IPS DF 4.7 (cell line): ENCODE measurements at regions not wholly inside any gene's neighbourhood (a gene's known extent, or its start where the extent isn't known, plus 50 kb on each side); places are given as distances from the start of the nearest gene placed in this dataset.

Experiments used
- DNase-seq: peaks from one replicate; pipeline ENCODE4 v3.0.0-alpha.2; 2013; ENCODE audit warnings: low spot score; ENCODE audit errors: extremely low read depth

GRCh38 chr20:40925829-40926510 is 102.7 kb upstream of the TOP1 start:
- DNase-seq = no peak

- no peak for DNase-seq
These were observed 101.7 kb upstream of the TOP1 start for GRCh38 chr20:40926928-40927327.

- DNase-seq = no peak
These were observed 98.1 kb upstream of the TOP1 start for GRCh38 chr20:40930561-40930960.

GRCh38 chr20:40931410-40932044 is 97.1 kb upstream of the TOP1 start:
- DNase-seq = no peak

- no peak for DNase-seq
These were observed 96.2 kb upstream of the TOP1 start for GRCh38 chr20:40932436-40932835.

- no peak for DNase-seq
These were observed 94.9 kb upstream of the TOP1 start for GRCh38 chr20:40933758-40934157.

GRCh38 chr20:40938020-40938419 is 90.6 kb upstream of the TOP1 start:
- DNase-seq = no peak

- DNase-seq = no peak
These were observed 89.0 kb upstream of the TOP1 start for GRCh38 chr20:40939667-40940066.

GRCh38 chr20:40941133-40941610 is 87.5 kb upstream of the TOP1 start:
- DNase-seq = no peak

GRCh38 chr20:40942006-40942405 is 86.6 kb upstream of the TOP1 start:
- no peak for DNase-seq

GRCh38 chr20:40942775-40943174 is 85.8 kb upstream of the TOP1 start:
- no peak for DNase-seq

GRCh38 chr20:40943591-40943990 is 85.0 kb upstream of the TOP1 start:
- DNase-seq = no peak

GRCh38 chr20:40945189-40945588 is 83.4 kb upstream of the TOP1 start:
- no peak for DNase-seq

GRCh38 chr20:40945754-40946450 is 82.7 kb upstream of the TOP1 start:
- DNase-seq = no peak

GRCh38 chr20:40946451-40946850 is 82.2 kb upstream of the TOP1 start:
- no peak for DNase-seq

GRCh38 chr20:40948465-40949267 is 80.0 kb upstream of the TOP1 start:
- DNase-seq = no peak

GRCh38 chr20:40949346-40949745 is 79.3 kb upstream of the TOP1 start:
- DNase-seq = no peak

GRCh38 chr20:40952136-40952535 is 76.5 kb upstream of the TOP1 start:
- DNase-seq = no peak

- DNase-seq = no peak
These were observed 75.2 kb upstream of the TOP1 start for GRCh38 chr20:40953416-40953815.

- DNase-seq = no peak
These were observed 74.8 kb upstream of the TOP1 start for GRCh38 chr20:40953856-40954255.

- no peak for DNase-seq
These were observed 74.0 kb upstream of the TOP1 start for GRCh38 chr20:40954521-40955165.
